Posterior vena cava (tissue), 2 donors: ENCODE measurements at regions not wholly inside any gene's neighbourhood (a gene's known extent, or its start where the extent isn't known, plus 50 kb on each side); places are given as distances from the start of the nearest gene placed in this dataset.
"Not testable (repeated sequence)": the region's sequence is repeated elsewhere in the genome, so short reads cannot be mapped to it uniquely, and the experiment has no call there.

Experiments used
- DNase-seq: peaks from one replicate; pipeline ENCODE4 v3.0.0-alpha.2; 2020; ENCODE audit warnings: low spot score
- intact Hi-C, 2 donors: fragments of 100-400 bp; cut with DNase I; formaldehyde crosslinking; loops; one replicate each; pipeline versions ENCODE4 v1.14.1 to v1.14.2; 2022 to 2023
- donor health status: DM: yes; HTN: yes; CAD: no.
- donor health status: DM: yes; HTN: yes; CAD: no.

GRCh38 chr15:45858491-45858890, 223.7 kb downstream of the SQOR start:
- intact Hi-C loops, result no loop called here
- no peak for DNase-seq

- intact Hi-C loops, result no loop called here
- DNase-seq, result no peak
Observed at GRCh38 chr15:45862034-45862433, 227.2 kb downstream of the SQOR start.

- no peak for DNase-seq
- intact Hi-C loops, result no loop called here
Observed at GRCh38 chr15:45863881-45864580, 229.2 kb downstream of the SQOR start.

- intact Hi-C loops, result no loop called here
- DNase-seq, result no peak
Observed at GRCh38 chr15:45866616-45867015, 231.8 kb downstream of the SQOR start.

GRCh38 chr15:45867281-45867680, 232.5 kb downstream of the SQOR start:
- no peak for DNase-seq
- intact Hi-C loops, result no loop called here

GRCh38 chr15:45868109-45868691, 233.4 kb downstream of the SQOR start:
- intact Hi-C loops, result no loop called here
- DNase-seq, result no peak

GRCh38 chr15:45869034-45869668, 234.3 kb downstream of the SQOR start:
- DNase-seq, result no peak
- intact Hi-C loops, result no loop called here

- no peak for DNase-seq
- intact Hi-C loops, result no loop called here
Observed at GRCh38 chr15:45871121-45871855, 236.5 kb downstream of the SQOR start.

GRCh38 chr15:45873781-45874180, 239.0 kb downstream of the SQOR start:
- DNase-seq, result no peak
- intact Hi-C loops, result no loop called here

GRCh38 chr15:45874566-45874965, 239.7 kb downstream of the SQOR start:
- intact Hi-C loops, DNase-seq: not testable (repeated sequence)

- no peak for DNase-seq
- intact Hi-C loops, result no loop called here
Observed at GRCh38 chr15:45884289-45884688, 249.5 kb downstream of the SQOR start.

GRCh38 chr15:45884755-45885445, 250.1 kb downstream of the SQOR start:
- no peak for DNase-seq
- intact Hi-C loops, result no loop called here

GRCh38 chr15:45885801-45886200, 251.0 kb downstream of the SQOR start:
- intact Hi-C loops, result no loop called here
- DNase-seq, result no peak

GRCh38 chr15:45891766-45892165, 256.9 kb downstream of the SQOR start:
- no peak for DNase-seq
- intact Hi-C loops, result no loop called here

- intact Hi-C loops, result no loop called here
- no peak for DNase-seq
Observed at GRCh38 chr15:45892182-45892581, 257.4 kb downstream of the SQOR start.

GRCh38 chr15:45903283-45903682, 268.5 kb downstream of the SQOR start:
- intact Hi-C loops, result no loop called here
- no peak for DNase-seq

GRCh38 chr15:45904019-45904418, 269.2 kb downstream of the SQOR start:
- intact Hi-C loops, result no loop called here

GRCh38 chr15:45906230-45906629, 271.4 kb downstream of the SQOR start:
- intact Hi-C loops, result no loop called here
- no peak for DNase-seq

More at GRCh38 chr15:45904019-45904418, 269.2 kb downstream of the SQOR start:
- no peak for DNase-seq

- no peak for DNase-seq
Observed at GRCh38 chr15:45910671-45911070, 275.8 kb downstream of the SQOR start.

GRCh38 chr15:45913451-45913850, 278.6 kb downstream of the SQOR start:
- DNase-seq, result no peak
- intact Hi-C loops, result no loop called here

More at GRCh38 chr15:45910671-45911070, 275.8 kb downstream of the SQOR start:
- intact Hi-C loops, result no loop called here
